ENCODE measurements at regions not wholly inside any gene's neighbourhood (a gene's known extent, or its start where the extent isn't known, plus 50 kb on each side); places are given as distances from the start of the nearest gene placed in this dataset.

DNA sequence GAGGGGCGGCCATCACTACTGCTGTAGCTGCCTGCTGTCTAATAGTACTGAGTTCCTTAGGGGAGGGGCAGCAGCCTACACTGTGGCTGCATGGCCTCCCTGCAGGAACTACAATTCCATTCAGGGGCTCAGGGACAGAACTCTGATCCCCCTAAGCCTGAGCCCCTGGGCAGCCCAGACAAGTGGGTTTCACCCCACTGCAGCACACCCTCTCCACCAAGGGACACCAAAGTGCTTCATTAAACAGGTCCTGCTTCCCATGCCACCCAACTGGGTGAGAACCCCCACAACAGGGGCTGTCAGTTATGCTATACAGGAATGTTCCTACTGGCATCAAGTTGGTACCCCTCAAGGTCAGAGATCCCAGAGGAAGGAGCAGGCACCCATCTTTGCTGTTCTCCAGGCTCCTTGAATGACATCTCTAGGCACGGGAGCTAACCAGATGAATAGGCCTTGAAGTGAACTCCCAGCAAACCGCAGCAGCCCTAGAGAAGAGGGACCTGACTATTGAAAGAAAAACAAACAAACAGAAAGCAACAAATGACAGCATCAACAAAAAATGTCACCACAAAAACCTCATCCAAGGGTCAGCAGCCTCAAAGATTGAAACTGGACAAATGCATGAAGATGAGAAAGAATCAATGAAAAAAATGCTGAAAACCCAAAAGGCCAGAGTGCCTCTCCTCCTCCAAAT, 437.4 kb downstream of the NUF2 start:
- DNase-seq = no peak

DNA sequence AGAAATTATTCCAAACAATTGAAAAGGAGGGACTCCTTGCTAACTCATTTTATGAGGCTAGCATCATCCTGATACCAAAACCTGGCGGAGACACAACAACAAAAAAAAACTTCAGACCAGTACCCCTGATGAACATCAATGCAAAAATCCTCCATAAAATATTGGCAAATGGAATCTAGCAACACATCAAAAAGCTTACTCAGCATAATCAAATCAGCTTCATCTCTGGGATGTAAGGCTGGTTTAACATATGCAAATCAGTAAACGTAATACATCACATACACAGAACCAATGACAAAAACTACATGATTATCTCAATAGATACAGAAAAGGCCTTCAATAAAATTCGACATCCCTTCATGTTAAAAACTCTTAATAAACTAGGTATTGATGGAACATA, 440.1 kb downstream of the NUF2 start:
- no peak for DNase-seq

GRCh38 chr1:163766257-163766918, 444.6 kb downstream of the NUF2 start:
- no peak for DNase-seq

DNA sequence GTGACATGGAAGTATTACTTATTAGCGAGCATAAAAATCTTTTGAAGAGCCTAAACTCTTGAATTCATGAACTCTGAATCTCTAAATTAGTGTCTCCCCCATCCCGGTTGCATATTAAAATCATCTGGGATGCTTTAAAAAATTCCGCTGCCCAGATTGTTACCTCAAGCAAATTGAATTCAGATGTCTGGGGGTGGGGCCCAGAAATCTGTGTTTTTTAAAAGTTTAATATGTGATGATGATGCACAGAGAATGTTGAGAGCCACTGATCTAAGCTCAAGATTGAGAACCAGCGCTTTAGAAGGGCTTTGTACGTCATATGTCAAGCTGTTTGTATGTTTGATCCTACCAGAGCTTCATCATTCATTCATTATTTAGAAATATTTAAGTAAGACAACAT, 446.8 kb downstream of the NUF2 start:
- no peak for DNase-seq

DNA sequence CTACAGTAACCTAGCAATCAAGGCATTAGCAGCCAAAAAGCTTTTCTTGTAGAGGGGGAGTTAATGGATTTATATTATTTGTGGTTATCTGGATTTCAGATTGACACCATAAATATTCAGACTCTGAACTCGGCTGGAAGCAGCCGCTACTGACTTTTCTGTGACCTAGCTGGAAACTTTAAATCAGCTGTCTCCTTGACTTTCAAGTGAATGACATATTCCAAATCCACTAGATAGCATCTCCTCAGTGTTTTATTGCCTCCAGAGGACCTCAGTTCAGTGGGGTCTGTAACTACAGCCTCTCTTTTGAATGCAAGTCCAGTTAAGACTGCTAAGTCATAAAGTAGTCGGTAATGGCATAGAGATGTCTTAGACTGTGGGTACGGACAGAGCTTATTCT, 448.5 kb downstream of the NUF2 start:
- no peak for DNase-seq

DNA sequence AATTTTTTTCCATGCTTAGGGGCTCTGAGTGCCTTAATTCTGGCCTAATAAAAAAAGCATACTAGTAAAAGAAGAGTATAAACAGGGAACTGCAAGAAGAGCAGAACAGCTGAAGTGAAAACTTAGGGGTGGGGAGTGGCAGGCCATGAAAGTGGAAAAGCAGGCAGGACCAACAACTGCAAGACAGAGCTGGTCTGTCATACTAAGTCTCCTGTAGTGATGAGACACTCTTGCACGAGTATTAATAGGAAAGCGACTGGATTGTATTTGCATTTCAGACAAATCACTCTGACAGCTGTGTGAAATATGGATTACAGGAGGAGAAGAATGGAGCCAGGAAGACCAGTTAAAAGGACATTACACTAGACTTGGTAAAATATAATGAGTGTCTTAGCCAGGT, 449.9 kb downstream of the NUF2 start:
- no peak for DNase-seq

- no peak for DNase-seq
These were observed 450.5 kb downstream of the NUF2 start for GRCh38 chr1:163772246-163772645.

- DNase-seq = no peak
These were observed 451.6 kb downstream of the NUF2 start for GRCh38 chr1:163773396-163773795.

DNA sequence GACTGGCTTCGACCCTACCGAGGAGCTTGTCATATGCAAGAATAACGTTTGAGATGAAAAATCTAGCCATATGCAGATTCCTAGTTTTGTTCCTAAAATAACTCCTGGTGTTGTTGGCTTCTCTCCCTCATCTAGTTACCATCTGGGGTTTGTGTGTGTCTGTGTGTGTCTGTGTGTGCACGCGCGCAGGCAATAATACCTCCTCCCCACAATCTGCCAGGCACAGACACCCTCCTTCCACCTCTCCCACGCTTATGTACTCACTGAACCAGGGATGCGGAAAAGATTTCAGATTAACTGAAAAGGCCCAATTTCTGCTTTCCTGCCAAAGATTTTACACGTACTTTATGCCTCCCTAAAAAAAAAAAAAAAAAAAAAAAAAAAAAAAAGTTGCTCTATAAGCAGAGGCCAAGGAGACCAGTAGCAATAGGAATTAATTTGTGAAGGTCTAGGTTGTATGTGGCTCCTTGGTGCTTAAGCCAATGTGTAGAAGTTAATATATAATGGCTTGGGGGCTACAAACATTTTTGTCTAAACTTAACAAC, 452.7 kb downstream of the NUF2 start:
- DNase-seq = no peak

DNA sequence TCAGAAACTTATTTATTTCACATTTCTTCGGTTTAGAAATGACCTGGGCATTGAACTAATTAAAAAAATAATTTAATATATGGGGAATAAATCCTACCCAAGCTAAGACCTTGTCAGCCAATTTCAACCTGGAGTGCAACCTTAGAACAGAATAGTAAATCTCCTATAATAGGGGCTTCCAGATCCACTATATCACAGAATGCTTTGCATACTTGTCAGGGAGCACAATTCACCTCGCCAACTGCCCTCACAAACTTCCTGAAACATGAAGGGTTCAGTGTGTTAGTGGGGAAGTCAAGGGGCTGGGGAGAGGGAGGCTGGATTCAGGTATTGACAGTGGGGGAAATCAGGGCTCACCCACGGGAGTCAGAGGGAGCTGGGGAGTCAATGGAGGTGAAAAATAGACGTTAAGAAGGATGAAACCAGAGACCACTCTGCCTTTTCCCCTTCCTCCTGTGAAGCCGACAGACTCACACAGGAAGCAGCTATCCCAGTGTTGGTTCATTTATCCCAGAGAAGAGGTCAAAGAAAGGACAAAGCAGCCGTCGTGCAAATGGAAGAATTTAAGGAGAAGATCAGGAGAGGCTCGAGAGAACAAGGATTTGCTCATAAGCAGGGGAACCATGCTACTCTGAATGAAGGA, 453.3 kb downstream of the NUF2 start:
- no peak for DNase-seq

GRCh38 chr1:163777205-163777604, 455.5 kb downstream of the NUF2 start:
- no peak for DNase-seq

- no peak for DNase-seq
These were observed 459.4 kb downstream of the NUF2 start for GRCh38 chr1:163781146-163781545.

DNA sequence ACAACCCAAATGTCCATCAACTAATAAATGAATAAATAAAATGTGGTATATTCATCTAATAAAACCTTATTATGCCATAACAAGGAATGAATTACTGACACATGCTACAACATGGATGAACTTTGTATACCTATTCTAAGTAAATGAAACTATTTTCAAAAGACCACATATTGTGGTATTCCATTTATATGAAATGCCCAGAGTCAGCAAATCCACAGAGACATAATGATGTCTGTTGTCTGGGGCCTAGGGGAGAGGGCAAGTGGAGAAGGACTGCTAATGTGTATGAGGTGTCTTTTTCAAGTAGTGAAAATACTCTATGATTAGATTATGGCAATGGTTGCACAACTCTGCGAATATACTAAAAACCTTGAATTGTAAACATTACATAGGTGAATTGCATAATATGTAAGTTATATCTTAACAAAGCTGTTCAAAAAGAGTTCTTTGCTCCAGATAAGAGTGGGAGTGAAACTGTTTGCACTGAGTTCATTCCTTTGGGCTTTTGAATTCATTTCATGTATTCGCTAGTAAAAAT, 464.2 kb downstream of the NUF2 start:
- DNase-seq = no peak

- no peak for DNase-seq
These were observed 468.2 kb downstream of the NUF2 start for GRCh38 chr1:163789911-163790310.

GRCh38 chr1:163794551-163794950, 472.8 kb downstream of the NUF2 start:
- no peak for DNase-seq

GRCh38 chr1:163796394-163796821, 474.7 kb downstream of the NUF2 start:
- no peak for DNase-seq

DNA sequence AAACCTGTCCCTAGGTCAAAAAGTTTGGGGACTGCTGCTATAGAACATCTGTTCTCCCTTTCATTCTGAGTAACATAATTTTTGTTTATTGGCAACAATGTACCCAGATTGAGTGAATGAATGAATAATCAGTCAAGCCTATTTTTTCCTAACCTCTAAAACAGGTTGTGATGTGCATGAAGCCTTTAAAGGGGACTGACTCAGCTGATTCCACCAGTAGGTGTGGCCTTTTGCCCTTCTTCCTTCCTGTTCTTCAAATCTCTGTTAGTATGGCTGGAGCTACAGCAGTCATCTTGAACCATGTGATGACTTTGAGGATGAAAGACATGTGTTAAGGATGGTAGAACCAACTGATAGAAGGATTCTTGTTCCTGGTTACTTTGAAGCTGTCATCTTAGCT, 476.1 kb downstream of the NUF2 start:
- no peak for DNase-seq

- no peak for DNase-seq
These were observed 477.5 kb downstream of the NUF2 start for GRCh38 chr1:163799190-163799805.

DNA sequence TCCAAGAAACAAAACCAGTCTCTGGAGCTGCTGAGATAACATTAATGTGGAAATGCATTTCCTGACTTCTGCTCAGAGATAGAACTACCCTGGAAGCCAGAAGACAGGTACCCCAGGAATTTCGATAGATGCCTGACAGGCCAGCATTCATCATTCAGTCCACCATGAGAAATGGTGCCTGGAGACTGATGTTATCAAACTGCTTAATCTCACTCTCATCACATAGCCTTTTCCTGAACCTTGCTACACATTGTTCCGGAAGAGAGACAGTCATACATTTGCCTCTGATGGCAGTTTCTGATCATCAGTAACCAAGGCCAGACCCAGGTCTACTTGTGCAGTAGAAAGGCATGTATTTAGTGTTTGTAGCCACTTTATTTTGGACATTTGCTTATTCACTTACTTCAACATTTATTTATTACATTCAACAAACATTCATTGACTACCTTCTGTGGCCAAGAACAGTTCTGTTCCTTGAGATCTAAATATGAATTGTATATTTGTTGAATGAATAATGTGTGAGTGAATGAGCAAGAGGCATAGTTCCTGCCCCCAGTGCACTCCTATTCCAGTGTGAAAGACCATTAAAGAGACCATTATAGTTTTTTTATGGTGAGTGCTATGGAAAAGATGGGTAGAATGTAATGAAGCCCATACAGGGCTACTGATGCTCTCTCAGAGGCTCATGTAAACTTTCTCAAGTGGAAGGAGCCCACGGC, 485.7 kb downstream of the NUF2 start:
- DNase-seq = no peak

DNA sequence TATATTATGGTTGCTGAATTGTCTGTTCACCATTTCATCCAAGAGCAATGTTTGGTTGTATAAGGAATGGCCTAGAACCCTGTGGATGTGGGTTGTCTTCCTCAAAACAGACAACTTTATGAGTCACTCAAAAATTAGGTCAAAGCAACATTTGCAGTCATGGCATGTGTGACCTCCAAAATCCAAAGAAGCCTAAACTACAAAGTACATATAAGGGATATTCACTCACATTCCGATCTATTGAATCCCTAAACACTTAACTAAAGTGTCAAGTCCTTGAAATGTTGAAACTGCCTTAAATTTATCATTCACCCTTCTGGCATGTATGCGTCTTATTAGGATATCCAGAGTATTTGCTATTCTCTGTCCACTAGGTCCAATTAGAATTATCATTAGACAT, 491.5 kb downstream of the NUF2 start:
- DNase-seq = no peak

- DNase-seq = no peak
These were observed 498.5 kb downstream of the NUF2 start for GRCh38 chr1:163820226-163820625.

GRCh38 chr1:163820766-163821165, 499.0 kb downstream of the NUF2 start:
- no peak for DNase-seq

DNA sequence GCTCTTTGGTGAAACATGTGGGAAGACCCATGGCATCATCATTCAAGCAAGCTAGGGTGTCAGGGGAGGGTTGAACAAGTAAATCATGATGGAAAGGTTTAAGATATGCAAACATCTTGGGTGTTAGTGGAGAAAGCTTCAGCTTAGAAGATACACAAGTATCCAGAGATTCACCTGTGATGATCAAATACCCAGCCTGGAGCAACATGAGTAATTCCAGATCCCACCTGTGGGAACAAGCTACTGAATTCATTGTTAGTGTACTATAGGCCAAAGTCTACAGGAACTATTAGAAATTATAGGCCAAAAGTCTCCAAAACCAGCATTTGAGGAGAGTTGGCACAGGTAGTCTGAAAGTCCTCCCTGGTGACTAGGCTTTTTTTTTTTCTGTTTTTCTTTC, 499.9 kb downstream of the NUF2 start:
- DNase-seq = no peak

Measured in CD4-positive, alpha-beta T cell treated with Interleukin-17A for 4 hours (primary cell).